Left ventricle myocardium superior (tissue), 1 donor: ENCODE measurements at regions not wholly inside any gene's neighbourhood (a gene's known extent, or its start where the extent isn't known, plus 50 kb on each side); places are given as distances from the start of the nearest gene placed in this dataset.
"Not testable (repeated sequence)": the region's sequence is repeated elsewhere in the genome, so short reads cannot be mapped to it uniquely, and the experiment has no call there.

Source experiments
- ATAC-seq: fragments of 200-7000 bp; cut with Tn5 transposase; one replicate; pipeline ENCODE4 v1.9.1; 2020; ENCODE audit warnings: mild to moderate bottlenecking, moderate library complexity
- DNase-seq: peaks from one replicate; pipeline ENCODE4 v3.0.0-alpha.2; 2020
- intact Hi-C: fragments of 100-400 bp; cut with micrococcal nuclease; formaldehyde crosslinking; loops from one replicate; pipeline ENCODE4 v1.11.0; 2022
- donor health status: DM: no; HTN: yes; CAD: no; lungs with severe emphysema.

GRCh38 chr11:69869311-69869939 lies 50.2 kb upstream of the FGF3 start:
- ATAC-seq (no peak), DNase-seq (no peak)
- intact Hi-C loops = no loop called here

- DNase-seq = no peak
- no peak for ATAC-seq
- intact Hi-C loops = no loop called here
Measured at GRCh38 chr11:69870766-69871165, 51.5 kb upstream of the FGF3 start.

GRCh38 chr11:69873166-69874077 lies 54.2 kb upstream of the FGF3 start:
- ATAC-seq (no peak), DNase-seq (no peak)
- intact Hi-C loops = no loop called here

- DNase-seq = no peak
- intact Hi-C loops = no loop called here
- no peak for ATAC-seq
Measured at GRCh38 chr11:69874178-69874983, 55.2 kb upstream of the FGF3 start.

GRCh38 chr11:69874984-69875624 lies 55.9 kb upstream of the FGF3 start:
- intact Hi-C loops = no loop called here
- ATAC-seq (no peak), DNase-seq (no peak)

- ATAC-seq = no peak
- DNase-seq = no peak
- intact Hi-C loops = no loop called here
Measured at GRCh38 chr11:69876013-69876412, 56.8 kb upstream of the FGF3 start.

GRCh38 chr11:69877235-69877634 lies 58.0 kb upstream of the FGF3 start:
- intact Hi-C loops = no loop called here
- DNase-seq = no peak
- ATAC-seq = no peak

- DNase-seq, intact Hi-C loops, ATAC-seq: not testable (repeated sequence)
Measured at GRCh38 chr11:69877704-69878103, 58.5 kb upstream of the FGF3 start.

GRCh38 chr11:69878144-69878883 lies 59.1 kb upstream of the FGF3 start:
- ATAC-seq (no peak), DNase-seq (no peak)
- intact Hi-C loops = no loop called here

- DNase-seq = no peak
- intact Hi-C loops = no loop called here
- ATAC-seq = no peak
Measured at GRCh38 chr11:69878927-69879728, 59.9 kb upstream of the FGF3 start.

- intact Hi-C loops = loop anchor here (10.0 kb wide), 1 partner anchor 185 kb away; no protein-coding TSS in a partner anchor
- no peak for ATAC-seq
- DNase-seq = no peak
Measured at GRCh38 chr11:69879729-69880005, 60.5 kb upstream of the FGF3 start.

GRCh38 chr11:69880041-69880825 lies 61.0 kb upstream of the FGF3 start:
- ATAC-seq (no peak), DNase-seq (no peak)
- intact Hi-C loops = loop anchor here (10.0 kb wide), 1 partner anchor 185 kb away; no protein-coding TSS in a partner anchor

- intact Hi-C loops = loop anchor here (10.0 kb wide), 1 partner anchor 186 kb away; no protein-coding TSS in a partner anchor
Measured at GRCh38 chr11:69880826-69881445, 61.7 kb upstream of the FGF3 start.

GRCh38 chr11:69881467-69882269 lies 62.5 kb upstream of the FGF3 start:
- DNase-seq = no peak
- ATAC-seq = no peak
- intact Hi-C loops = loop anchor here (10.0 kb wide), 1 partner anchor 187 kb away; no protein-coding TSS in a partner anchor

More at GRCh38 chr11:69880826-69881445, 61.7 kb upstream of the FGF3 start:
- ATAC-seq = no peak
- DNase-seq = no peak

GRCh38 chr11:69882270-69882608 lies 63.0 kb upstream of the FGF3 start:
- no peak for ATAC-seq
- intact Hi-C loops = loop anchor here (10.0 kb wide), 1 partner anchor 187 kb away; no protein-coding TSS in a partner anchor
- DNase-seq = no peak
